Embryonic facial prominence (tissue), 1 donor: ENCODE measurements at regions not wholly inside any gene's neighbourhood (a gene's known extent, or its start where the extent isn't known, plus 50 kb on each side); places are given as distances from the start of the nearest gene placed in this dataset.
"Not testable (repeated sequence)": the region's sequence is repeated elsewhere in the genome, so short reads cannot be mapped to it uniquely, and the experiment has no call there.

ENCODE experiments used
- DNase-seq: peaks from one replicate; pipeline ENCODE4 v3.0.0-alpha.2; 2016; ENCODE audit errors: extremely low spot score

GRCh38 chr2:58387701-58388100 is 146.6 kb upstream of the FANCL start:
- no peak for DNase-seq

- DNase-seq: not testable (repeated sequence)
Observed at GRCh38 chr2:58386904-58387303, 145.8 kb upstream of the FANCL start.

GRCh38 chr2:58378152-58378551 is 137.0 kb upstream of the FANCL start:
- DNase-seq: peak; percentile 40

GRCh38 chr2:58377181-58377580 is 136.1 kb upstream of the FANCL start:
- no peak for DNase-seq

GRCh38 chr2:58376592-58376991 is 135.5 kb upstream of the FANCL start:
- no peak for DNase-seq

- DNase-seq: no peak
Observed at GRCh38 chr2:58369594-58369993, 128.5 kb upstream of the FANCL start.

GRCh38 chr2:58364098-58364497 is 123.0 kb upstream of the FANCL start:
- DNase-seq: no peak

GRCh38 chr2:58358026-58358425 is 116.9 kb upstream of the FANCL start:
- DNase-seq: no peak

- DNase-seq: no peak
Observed at GRCh38 chr2:58357521-58357920, 116.4 kb upstream of the FANCL start.

- no peak for DNase-seq
Observed at GRCh38 chr2:58354230-58354629, 113.1 kb upstream of the FANCL start.

GRCh38 chr2:58350484-58350883 is 109.4 kb upstream of the FANCL start:
- no peak for DNase-seq

- DNase-seq: no peak
Observed at GRCh38 chr2:58347810-58348209, 106.7 kb upstream of the FANCL start.

GRCh38 chr2:58341047-58341446 is 99.9 kb upstream of the FANCL start:
- DNase-seq: no peak

- no peak for DNase-seq
Observed at GRCh38 chr2:58339548-58340243, 98.6 kb upstream of the FANCL start.

GRCh38 chr2:58336416-58336815 is 95.3 kb upstream of the FANCL start:
- DNase-seq: no peak

- DNase-seq: no peak
Observed at GRCh38 chr2:58334414-58334813, 93.3 kb upstream of the FANCL start.

- not testable (repeated sequence) for DNase-seq
Observed at GRCh38 chr2:58325296-58325895, 84.3 kb upstream of the FANCL start.

GRCh38 chr2:58319481-58319880 is 78.4 kb upstream of the FANCL start:
- DNase-seq: no peak

- not testable (repeated sequence) for DNase-seq
Observed at GRCh38 chr2:58318949-58319348, 77.8 kb upstream of the FANCL start.

GRCh38 chr2:58313926-58314325 is 72.8 kb upstream of the FANCL start:
- no peak for DNase-seq

GRCh38 chr2:58308435-58308834 is 67.3 kb upstream of the FANCL start:
- no peak for DNase-seq

GRCh38 chr2:58304843-58305242 is 63.7 kb upstream of the FANCL start:
- no peak for DNase-seq

GRCh38 chr2:58299123-58299522 is 58.0 kb upstream of the FANCL start:
- DNase-seq: no peak

GRCh38 chr2:58293056-58293455 is 51.9 kb upstream of the FANCL start:
- no peak for DNase-seq
